H1 (cell line): ENCODE measurements at regions not wholly inside any gene's neighbourhood (a gene's known extent, or its start where the extent isn't known, plus 50 kb on each side); places are given as distances from the start of the nearest gene placed in this dataset.

ENCODE experiments used
- CBX8 ChIP-seq: fragments of 300-800, 300-1000 bp; sonication (generic); IDR thresholded peaks from 2 replicates; pipeline ENCODE4 v1.7.1; 2016; ENCODE audit warnings: low read depth, low read length, borderline replicate concordance
- CHD2 ChIP-seq: IDR thresholded peaks from 2 replicates; pipeline ENCODE4 v1.6.1; 2012; ENCODE audit warnings: low read length, improper control_type of control experiment
- CTCF ChIP-seq, 3 experiments: IDR thresholded peaks; 1 replicate in 2 of 3; 2 replicates in 1 of 3; pipeline versions ENCODE4 v1.5.1 to v1.6.1; 2011; ENCODE audit warnings: low read length in 3 of 3, mild to moderate bottlenecking in 3 of 3, inconsistent platforms in 2 of 3, low read depth in 1 of 3, moderate library complexity in 1 of 3; ENCODE audit not compliant: insufficient read depth in 1 of 3; ENCODE audit errors: control extremely low read depth in 1 of 3
- E2F6 ChIP-seq: IDR thresholded peaks from 2 replicates; pipeline ENCODE4 v1.6.1; 2012; ENCODE audit warnings: inconsistent platforms
- GABPA ChIP-seq: IDR thresholded peaks from 2 replicates; pipeline ENCODE4 v1.6.1; 2011; ENCODE audit warnings: mild to moderate bottlenecking, low read length, moderate library complexity, borderline replicate concordance; ENCODE audit not compliant: insufficient read depth
- GTF2F1 ChIP-seq: IDR thresholded peaks from 2 replicates; pipeline ENCODE4 v1.6.1; 2012; ENCODE audit warnings: low read depth, low read length, improper control_type of control experiment, borderline replicate concordance
- JUND ChIP-seq: IDR thresholded peaks from 2 replicates; pipeline ENCODE4 v1.6.1; 2011; ENCODE audit warnings: mild to moderate bottlenecking, improper control_type of control experiment, low read length
- PHF8 ChIP-seq: fragments of 200-600 bp; sonication (generic); conservative IDR thresholded peaks from 2 replicates; pipeline ENCODE4 v1.7.1; 2012; ENCODE audit warnings: low read depth, mild to moderate bottlenecking, inconsistent platforms, low read length, moderate library complexity
- POLR2A ChIP-seq, 2 experiments: IDR thresholded peaks; 1 replicate in 1 of 2; 2 replicates in 1 of 2; pipeline ENCODE4 v1.6.1; 2011; ENCODE audit warnings: low read depth in 2 of 2, low read length in 2 of 2, mild to moderate bottlenecking in 2 of 2; ENCODE audit errors: control extremely low read depth in 1 of 2
- SUZ12 ChIP-seq: fragments of 200-600 bp; sonication (generic); IDR thresholded peaks from 2 replicates; pipeline ENCODE4 v1.6.1; 2012; ENCODE audit warnings: mild to moderate bottlenecking, inconsistent platforms, low read length, moderate library complexity, mixed read lengths
- ZNF274 ChIP-seq: IDR thresholded peaks from 2 replicates; pipeline ENCODE4 v1.7.0; 2012; ENCODE audit warnings: low read length, borderline replicate concordance; ENCODE audit errors: extremely low read depth

DNA sequence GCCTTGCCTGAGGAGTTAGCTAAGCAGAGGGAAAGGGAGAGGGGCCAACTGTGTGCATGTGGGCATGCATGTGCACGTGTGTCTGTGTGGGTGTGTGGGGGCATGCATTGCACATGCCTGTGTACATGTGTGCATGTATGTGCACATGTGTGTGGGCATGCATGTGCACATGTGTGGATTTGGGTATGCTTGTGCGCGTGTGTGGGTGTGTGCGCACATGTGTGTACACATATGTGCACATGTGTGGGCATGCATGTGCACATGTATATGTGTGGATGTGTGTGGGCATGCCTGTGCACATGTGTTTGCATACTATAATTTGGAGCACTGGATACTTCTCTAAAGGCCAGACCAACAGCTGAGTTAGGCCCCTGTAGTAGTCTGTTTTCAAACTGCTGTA, 350.0 kb downstream of the PRDM2 start:
- TF ChIP-seq E2F6 (no peak), CTCF (IDR thresholded peaks at IDR 0.05; ENCODE audit: control extremely low read depth in 1 of 3, insufficient read depth in 1 of 3, low read depth in 1 of 3, low read length in 3 of 3) (no peak), POLR2A (IDR thresholded peaks at IDR 0.05; ENCODE audit: control extremely low read depth in 1 of 2, low read depth in 2 of 2, low read length in 2 of 2) (no peak), CBX8 (no peak), SUZ12 (no peak), GABPA (no peak), ZNF274 (no peak), PHF8 (no peak), JUND (no peak), GTF2F1 (no peak), CHD2 (no peak)
